ENCODE measurements at regions not wholly inside any gene's neighbourhood (a gene's known extent, or its start where the extent isn't known, plus 50 kb on each side); places are given as distances from the start of the nearest gene placed in this dataset.

DNA sequence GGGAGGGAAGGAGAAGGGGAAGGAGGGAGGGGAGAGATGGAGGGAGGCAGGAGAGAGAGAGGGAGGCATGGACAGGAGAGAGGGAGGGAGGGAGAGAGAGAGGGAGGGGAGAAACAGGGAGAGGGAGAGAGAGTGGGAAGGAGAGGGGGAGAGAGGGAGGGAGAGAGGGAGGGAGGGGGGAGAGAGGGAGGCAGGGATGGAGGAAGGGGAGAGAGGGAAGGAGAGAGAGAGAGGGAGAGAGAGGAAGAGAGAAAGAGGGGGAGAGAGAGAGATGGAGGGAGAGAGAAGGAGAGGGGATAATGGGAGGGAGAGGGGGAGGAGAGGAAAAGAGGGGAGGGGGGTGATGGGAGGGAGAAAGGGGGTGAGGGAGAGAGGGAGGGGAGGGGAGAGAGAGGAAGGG, 86.8 kb upstream of the VSTM2B start:
- no peak for DNase-seq

DNA sequence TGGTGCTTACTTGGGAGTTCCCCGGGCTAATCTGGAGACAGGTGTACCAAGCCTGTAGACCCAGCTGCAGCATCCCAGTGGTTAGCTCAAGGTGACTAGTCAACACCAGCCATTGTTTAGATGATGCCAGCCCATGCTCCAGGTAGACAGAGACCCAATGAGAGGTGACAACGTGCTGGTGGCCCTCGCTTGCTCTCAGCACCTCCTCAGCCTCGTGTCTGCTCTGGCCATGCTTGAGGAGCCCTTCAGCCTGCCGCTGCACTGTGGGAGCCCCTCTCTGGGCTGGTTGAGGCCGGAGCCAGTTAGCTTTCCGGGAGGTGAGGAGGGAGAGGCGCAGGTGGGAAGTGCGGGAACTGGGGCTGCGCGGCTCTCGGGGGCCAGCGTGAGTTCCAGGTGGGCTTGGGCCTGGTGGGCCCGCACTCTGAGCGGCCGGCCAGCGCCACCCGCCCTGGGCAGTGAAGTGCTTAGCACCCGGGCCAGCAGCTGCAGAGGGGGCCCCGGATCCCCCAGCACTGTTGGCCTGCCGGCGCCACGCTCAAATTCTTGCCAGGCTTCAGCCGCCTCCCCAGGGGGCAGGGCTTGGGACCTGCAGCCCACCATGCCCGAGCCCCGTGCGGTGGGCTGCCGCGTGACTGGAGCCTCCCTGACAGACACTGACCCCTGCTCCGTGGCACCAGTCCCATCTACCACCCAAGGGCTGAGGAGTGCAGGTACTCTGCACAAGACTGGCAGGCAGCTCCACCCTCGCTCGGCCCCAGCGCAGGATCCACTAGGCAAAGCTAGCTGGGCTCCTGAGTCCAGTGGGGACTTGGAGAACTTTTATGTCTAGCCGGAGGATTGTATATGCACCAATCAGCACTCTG, 85.9 kb upstream of the VSTM2B start:
- no peak for DNase-seq

DNA sequence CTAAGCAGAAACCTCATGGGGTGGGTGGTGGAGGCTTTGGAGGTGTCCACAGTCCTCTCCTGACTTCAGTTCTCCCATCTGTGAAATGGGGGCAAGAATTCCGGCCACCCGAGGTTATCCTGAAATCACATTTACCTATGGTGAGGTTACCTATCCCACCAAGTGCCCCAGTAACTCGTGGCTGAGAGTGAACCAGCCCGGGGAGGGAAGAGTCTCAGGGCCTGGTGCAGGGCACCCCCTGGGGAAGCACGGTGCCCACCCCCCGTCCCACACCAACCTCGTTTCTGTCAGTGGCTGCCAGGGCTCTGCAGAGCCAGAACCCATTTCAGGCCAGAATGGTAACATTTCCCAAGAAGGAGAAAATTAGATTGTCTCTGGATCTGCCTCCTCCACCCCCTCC, 83.7 kb upstream of the VSTM2B start:
- no peak for DNase-seq

DNA sequence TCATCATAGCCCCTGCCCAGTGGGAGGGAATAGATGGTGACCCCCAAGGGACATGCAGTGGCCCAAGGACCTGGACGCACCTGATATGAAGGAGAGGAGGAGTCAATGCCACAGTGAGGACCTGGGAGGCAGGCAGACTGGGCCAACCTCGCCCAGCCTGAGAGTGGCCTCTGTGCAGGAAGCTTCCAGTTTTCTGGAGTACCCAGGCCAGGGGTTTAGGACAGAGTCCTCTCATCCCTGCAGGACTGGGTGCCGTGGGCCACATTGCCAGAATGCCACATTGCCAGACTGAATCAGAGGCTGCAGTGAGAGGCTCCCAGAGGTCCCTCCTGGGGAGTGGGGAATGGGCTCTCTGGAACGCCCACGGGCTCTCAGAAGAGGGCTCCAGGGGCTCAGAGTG, 82.9 kb upstream of the VSTM2B start:
- DNase-seq, result no peak

DNA sequence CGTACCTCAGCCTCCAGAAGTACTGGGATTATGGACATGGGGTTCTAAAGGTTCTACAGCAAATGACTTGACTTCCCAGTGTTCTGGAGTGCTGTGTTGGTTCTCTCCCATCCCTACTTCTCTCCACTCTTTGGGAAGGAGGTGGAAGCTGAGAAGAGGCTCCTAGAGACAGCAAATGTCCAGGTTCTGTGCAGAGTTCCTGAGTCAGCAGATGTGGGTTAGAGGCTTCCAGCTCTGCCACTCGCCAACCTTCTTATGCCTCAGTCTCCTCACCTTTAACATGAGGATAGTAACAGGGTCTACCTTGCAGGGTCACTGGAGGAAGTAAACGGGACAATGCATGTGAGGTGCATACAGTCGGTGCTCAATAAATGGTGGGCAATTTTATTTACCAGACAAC, 80.5 kb upstream of the VSTM2B start:
- DNase-seq, result no peak

DNA sequence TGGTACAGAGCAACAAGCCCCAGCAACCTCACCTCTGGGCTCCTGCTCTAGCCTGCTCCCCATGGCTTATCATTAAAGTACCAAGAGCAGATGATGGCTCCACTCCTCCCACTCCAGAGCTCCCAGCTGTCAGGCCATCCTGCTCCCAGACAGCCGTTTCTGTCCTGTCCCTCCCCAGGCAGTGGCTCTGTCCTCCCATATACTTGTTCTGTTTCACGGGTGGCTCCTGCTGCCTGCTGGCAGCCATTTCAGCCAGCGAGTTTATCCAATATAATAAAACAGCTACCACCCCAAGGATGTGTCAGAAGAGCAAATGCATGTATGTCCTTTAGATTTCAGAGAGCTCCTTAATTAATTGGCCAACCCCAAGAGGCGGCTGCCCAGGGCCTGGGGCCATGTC, 79.4 kb upstream of the VSTM2B start:
- no peak for DNase-seq

DNA sequence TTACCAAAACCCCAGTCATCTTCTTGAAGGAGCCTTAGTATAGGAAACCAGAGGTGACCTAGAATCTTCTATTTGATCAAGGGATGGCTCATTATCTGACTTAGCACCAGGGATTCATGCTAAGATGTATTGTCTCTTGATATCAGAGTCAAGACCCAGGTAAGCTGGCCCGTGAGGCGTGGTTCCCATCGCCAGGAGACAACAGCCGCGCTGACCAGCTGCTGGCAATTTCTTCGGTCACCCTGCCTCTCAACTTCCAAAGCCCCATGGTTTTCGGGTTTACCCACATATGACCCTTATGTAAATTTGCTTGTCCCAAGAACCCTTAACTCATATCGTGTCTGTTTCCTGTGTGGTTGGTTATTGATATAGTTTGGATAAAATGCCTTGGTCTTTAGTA, 77.7 kb upstream of the VSTM2B start:
- DNase-seq, result no peak

DNA sequence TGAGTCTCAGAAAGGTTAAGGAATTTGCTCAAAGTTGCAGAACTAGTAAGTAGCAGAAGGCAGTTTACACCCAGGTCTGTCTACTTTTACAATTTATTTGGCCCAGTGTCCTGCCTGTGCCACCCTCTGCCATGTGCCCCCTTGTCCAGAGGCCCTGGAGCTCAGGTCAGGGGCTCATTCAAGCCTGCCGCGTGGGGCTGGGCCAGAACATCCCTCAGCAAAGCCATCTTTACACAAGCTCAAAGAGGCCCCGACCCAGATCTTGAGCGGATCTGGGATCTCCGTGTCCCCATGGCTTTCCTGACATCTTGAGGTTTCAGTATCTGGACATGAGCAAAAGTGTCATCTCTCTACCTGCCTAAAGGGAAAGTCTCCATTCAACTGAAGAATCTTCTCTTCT, 76.4 kb upstream of the VSTM2B start:
- no peak for DNase-seq

DNA sequence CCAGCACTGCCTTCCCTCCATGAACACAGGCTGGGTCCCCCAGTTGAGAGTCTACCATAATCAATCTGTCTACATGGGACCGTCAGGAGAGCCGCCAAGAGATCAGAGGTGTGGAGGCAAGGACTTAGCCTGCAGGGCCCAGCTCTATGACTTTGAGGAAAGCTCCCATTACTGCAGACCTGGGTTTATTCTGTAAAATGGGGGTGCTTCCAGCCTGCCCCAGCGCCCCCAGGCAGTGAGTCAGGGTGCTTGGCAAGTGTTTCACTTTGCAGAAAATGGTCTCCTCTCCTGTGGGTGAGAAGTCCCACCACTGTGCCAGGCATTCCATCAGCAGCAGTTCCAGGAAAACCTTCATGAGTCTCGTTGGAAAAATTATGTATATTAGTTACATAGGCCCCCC, 75.5 kb upstream of the VSTM2B start:
- DNase-seq, result no peak

DNA sequence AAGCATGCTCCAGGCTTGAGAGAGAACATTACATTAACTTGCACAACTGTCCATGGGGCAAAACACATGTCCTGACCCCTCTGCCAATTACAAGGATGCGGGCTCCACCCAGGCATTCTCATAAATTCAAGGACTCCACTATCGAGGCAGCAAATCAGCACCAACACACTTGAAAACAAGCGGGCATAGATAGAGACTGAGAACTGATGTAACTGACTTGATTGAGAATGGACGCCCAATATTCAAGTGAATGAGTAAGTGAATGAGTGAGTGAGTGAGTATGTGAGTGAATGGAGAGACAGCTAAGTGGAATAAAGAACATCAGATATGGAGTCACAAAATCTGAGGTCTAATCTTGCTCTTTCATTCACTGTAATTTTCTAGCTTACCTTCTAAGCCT, 75.0 kb upstream of the VSTM2B start:
- no peak for DNase-seq

DNA sequence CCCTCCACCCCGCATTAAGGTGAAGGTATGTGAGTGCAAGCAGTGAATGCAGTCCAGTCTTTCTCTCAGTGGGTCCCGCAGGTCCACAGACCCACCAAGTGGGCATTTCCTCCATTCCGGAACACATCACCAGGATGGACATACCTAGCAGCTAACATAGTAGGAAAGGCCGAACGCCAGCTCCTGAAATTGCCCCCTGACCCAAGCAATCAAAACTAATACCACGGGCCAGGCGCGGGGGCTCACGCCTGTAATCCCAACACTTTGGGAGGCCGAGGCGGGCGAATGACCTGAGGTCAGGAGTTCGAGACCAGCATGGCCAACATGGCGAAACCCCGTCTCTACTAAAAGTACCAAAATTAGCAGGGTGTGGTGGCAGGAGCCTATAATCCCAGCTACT, 71.7 kb upstream of the VSTM2B start:
- no peak for DNase-seq

DNA sequence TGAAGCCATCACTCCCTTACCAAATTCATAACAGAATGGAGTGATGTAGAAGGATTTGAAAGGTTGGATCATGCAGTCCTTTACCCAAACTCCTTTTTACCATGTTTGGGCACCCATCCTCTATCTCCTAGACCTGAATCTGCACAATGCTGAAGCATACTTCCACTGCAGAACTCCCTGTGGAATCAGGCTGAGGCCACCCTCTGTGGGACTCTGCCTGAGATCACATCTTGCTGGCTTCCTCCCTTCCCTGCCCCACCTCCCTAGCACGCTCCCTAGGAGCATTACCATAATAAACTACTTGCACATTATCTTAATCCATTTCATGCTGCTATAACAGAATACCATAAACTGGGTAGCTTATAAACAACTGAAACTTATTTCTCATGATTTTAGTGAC, 68.4 kb upstream of the VSTM2B start:
- no peak for DNase-seq

DNA sequence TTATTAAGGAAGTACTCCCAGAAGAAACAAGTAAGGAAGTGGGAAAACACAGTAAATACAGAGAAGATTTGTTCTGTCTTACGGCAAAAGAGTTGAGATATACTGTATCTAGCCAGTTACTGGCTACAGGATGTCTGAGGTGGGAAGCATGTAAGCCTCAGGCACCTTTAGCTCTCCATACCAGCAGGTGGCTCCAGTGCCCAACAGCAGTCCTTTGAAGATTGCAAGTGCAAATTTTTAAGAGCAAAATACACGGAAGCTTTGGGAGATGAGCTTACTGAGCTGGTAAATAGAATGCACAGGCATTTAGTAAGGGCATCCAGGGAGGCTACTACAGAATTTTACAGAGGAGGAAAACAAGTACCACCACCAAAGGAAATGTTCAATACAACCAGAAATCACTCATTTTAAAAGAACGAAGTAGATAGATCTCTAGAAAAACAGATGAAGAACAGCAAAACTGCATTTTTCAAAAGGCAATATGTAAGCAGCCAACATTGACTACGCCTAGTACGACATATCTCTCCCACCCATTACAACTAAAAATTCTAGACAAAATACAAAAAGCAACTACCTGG, 57.9 kb upstream of the VSTM2B start:
- DNase-seq, result peak; percentile 2

DNA sequence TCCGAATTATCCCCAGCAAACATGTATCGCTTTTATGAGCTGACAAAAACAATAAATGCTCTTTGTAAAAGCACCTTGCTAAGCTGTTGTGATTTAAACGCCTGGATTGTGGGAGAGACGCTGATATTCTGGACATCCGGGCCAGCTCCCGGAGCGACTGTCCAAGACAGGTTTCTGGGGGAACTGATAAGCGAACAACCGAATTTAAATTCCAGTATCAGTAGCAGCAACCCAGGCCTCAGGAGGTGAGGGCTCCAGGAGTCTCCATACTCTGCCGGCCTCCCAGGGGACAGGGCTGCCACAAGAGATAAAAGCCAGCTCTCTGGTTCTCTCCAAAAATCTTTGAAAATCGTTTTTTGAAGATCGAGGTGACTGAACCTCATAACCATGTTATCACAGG, 50.3 kb upstream of the VSTM2B start:
- DNase-seq, result no peak
